Ishikawa (cell line): ENCODE measurements at regions not wholly inside any gene's neighbourhood (a gene's known extent, or its start where the extent isn't known, plus 50 kb on each side); places are given as distances from the start of the nearest gene placed in this dataset.

ENCODE experiments used
- RAD21 ChIP-seq: IDR thresholded peaks from 2 replicates; pipeline ENCODE4 v1.6.1; 2012; ENCODE audit warnings: low read depth
- REST ChIP-seq: IDR thresholded peaks from 2 replicates; pipeline ENCODE4 v1.6.1; 2012; ENCODE audit warnings: low read depth, mild to moderate bottlenecking
- USF1 ChIP-seq: IDR thresholded peaks from 2 replicates; pipeline ENCODE4 v1.6.1; 2012
- YY1 ChIP-seq: IDR thresholded peaks from 2 replicates; pipeline ENCODE4 v1.6.1; 2012; ENCODE audit warnings: low read depth

GRCh38 chr1:101145449-101145820 lies 91.4 kb upstream of the S1PR1 start:
- TF ChIP-seq REST (no peak), USF1 (no peak), YY1 (no peak), RAD21 (no peak)
